ENCODE measurements at regions not wholly inside any gene's neighbourhood (a gene's known extent, or its start where the extent isn't known, plus 50 kb on each side); places are given as distances from the start of the nearest gene placed in this dataset.

DNA sequence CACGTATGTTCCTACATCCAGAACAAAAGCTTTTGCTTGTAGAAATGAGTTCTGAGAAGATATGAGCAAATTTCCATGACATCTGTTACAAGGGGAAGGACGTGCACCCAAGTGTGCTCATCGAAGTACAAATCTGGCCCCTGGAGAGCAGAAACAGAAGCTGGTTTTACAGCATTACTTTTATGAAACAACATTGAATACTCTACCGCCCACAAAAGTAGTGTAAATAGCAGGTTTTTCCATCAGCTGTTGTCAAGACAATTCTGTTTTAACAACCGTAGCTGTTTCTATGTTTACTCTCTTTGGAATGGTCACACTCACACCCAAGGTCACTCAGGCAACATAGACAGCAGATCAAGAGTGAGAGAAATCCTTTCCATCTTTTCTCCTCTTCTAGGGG, 114.2 kb upstream of the SSTR4 start:
- no peak overlapping the region for H3K27ac ChIP-seq (ENCODE audit: low read depth in 1 of 2, low read length in 2 of 2)
- no peaks in the 10 kb centered on the region for H3K9me3 ChIP-seq (ENCODE audit: control insufficient read depth, low read length)
- intact Hi-C loops (cut with DNase I) = no loop called here
- DNase-seq = no peak
- no peaks in the 10 kb centered on the region for H3K27me3 ChIP-seq (ENCODE audit: control insufficient read depth in 1 of 2, insufficient read depth in 2 of 2, low read length in 1 of 2)
- no peaks in the 10 kb centered on the region for H3K36me3 ChIP-seq (ENCODE audit: control insufficient read depth in 1 of 2, insufficient read depth in 2 of 2, low read length in 1 of 2)
- no peak for ATAC-seq (ENCODE audit: low FRiP score)
- H3K4me1 ChIP-seq (ENCODE audit: control insufficient read depth in 1 of 2, insufficient read depth in 2 of 2, low read length in 2 of 2) = no peaks in the 10 kb centered on the region
- H3K4me3 ChIP-seq (ENCODE audit: low read length in 2 of 2) = no peak overlapping the region
- 82 to 84% methylated on average over 5 of the region's 5 CpGs for WGBS, 2 donors

GRCh38 chr20:22921595-22922421, 113.3 kb upstream of the SSTR4 start:
- Histone ChIP-seq H3K9me3 (ENCODE audit: control insufficient read depth, low read length) (no peaks in the 10 kb centered on the region), H3K27ac (ENCODE audit: low read depth in 1 of 2, low read length in 2 of 2) (no peak overlapping the region), H3K36me3 (ENCODE audit: control insufficient read depth in 1 of 2, insufficient read depth in 2 of 2, low read length in 1 of 2) (no peaks in the 10 kb centered on the region), H3K4me1 (ENCODE audit: control insufficient read depth in 1 of 2, insufficient read depth in 2 of 2, low read length in 2 of 2) (no peaks in the 10 kb centered on the region), H3K27me3 (ENCODE audit: control insufficient read depth in 1 of 2, insufficient read depth in 2 of 2, low read length in 1 of 2) (no peaks in the 10 kb centered on the region), H3K4me3 (ENCODE audit: low read length in 2 of 2) (no peak overlapping the region)
- DNase-seq (no peak), ATAC-seq (ENCODE audit: low FRiP score) (no peak)
- intact Hi-C loops (cut with DNase I) = no loop called here
- 56% methylated on average over 7 of the region's 7 CpGs for WGBS, 2 donors

GRCh38 chr20:22922987-22923386, 112.1 kb upstream of the SSTR4 start:
- 93 to 94% methylated on average over 2 of the region's 2 CpGs for WGBS, 2 donors
- ATAC-seq (ENCODE audit: low FRiP score) = no peak
- intact Hi-C loops (cut with DNase I) = no loop called here
- Histone ChIP-seq H3K36me3 (ENCODE audit: control insufficient read depth in 1 of 2, insufficient read depth in 2 of 2, low read length in 1 of 2) (no peaks in the 10 kb centered on the region), H3K4me1 (ENCODE audit: control insufficient read depth in 1 of 2, insufficient read depth in 2 of 2, low read length in 2 of 2) (no peaks in the 10 kb centered on the region), H3K4me3 (ENCODE audit: low read length in 2 of 2) (no peak overlapping the region), H3K27me3 (ENCODE audit: control insufficient read depth in 1 of 2, insufficient read depth in 2 of 2, low read length in 1 of 2) (no peaks in the 10 kb centered on the region), H3K27ac (ENCODE audit: low read depth in 1 of 2, low read length in 2 of 2) (no peak overlapping the region), H3K9me3 (ENCODE audit: control insufficient read depth, low read length) (no peaks in the 10 kb centered on the region)
- no peak for DNase-seq

DNA sequence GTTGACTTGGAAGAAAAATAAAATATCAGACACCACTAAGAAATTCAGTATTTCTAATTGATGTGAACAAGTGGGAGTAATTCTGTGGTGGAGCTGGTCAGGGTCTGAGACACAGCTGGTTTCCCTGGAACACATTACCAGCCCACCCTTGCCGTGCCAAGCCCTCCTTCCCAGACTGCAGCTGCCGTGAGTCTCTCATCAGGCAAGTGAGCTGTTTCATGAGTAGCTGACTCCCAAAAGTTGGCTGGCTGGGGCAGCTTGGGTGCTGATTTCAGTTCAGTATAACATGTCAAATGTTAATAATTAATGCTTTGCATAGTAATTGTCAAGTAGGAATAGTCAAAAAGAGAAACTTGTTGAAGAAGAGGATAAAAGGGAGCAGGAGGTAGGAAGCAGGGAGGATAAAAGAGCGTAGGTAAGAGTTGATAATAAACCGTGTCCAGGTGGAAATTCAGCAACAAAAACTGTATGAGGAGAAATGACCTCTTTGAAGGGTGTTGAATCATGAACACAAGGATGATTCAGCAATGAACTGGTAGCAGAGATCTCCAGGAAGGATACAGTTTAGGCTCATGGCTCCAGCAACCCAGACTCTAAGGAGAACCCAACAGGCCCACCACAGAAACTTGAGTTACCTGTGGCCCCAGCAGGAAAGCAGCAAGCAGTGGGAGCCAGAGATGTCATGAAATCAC, 110.9 kb upstream of the SSTR4 start:
- Histone ChIP-seq H3K4me3 (ENCODE audit: low read length in 2 of 2) (no peak overlapping the region), H3K36me3 (ENCODE audit: control insufficient read depth in 1 of 2, insufficient read depth in 2 of 2, low read length in 1 of 2) (no peaks in the 10 kb centered on the region), H3K27me3 (ENCODE audit: control insufficient read depth in 1 of 2, insufficient read depth in 2 of 2, low read length in 1 of 2) (no peaks in the 10 kb centered on the region), H3K9me3 (ENCODE audit: control insufficient read depth, low read length) (no peaks in the 10 kb centered on the region), H3K4me1 (ENCODE audit: control insufficient read depth in 1 of 2, insufficient read depth in 2 of 2, low read length in 2 of 2) (no peaks in the 10 kb centered on the region), H3K27ac (ENCODE audit: low read depth in 1 of 2, low read length in 2 of 2) (no peak overlapping the region)
- intact Hi-C loops (cut with DNase I) = no loop called here
- DNase-seq (no peak), ATAC-seq (ENCODE audit: low FRiP score) (no peak)
- WGBS, 2 donors = 73 to 83% methylated on average over 4 of the region's 4 CpGs

DNA sequence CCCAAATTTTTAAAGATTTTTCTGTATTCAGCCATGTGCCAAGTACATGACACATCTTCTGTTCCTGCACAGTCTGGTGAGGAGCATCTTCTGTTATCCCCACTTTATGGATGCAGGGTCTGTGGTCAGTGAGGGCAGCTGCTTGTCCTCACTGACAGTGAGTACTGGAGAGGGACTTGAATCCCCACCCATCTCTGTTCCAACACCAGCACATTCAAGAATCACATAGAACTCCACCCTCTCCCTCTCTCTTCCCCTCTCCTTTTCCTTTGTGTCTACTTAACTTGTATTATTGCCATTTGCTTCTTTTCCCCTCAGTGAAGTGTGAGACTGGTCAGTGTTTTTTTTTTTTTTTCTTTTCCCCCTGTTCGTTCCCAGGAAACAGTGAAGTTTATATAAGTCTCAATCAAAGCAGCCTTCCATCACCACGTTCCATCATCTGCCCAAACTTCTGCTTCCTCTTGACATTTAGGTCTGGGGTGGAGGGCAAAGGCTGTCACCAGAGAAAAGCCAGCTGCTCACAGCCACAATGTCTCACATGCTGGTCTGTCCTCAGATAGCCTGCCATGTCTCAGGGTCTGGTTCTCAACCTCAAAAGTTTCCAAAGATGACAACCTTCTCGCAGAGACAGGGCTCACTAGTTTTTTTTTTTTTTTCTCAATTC, 110.0 kb upstream of the SSTR4 start:
- no peak for ATAC-seq (ENCODE audit: low FRiP score)
- intact Hi-C loops (cut with DNase I) = no loop called here
- no peaks in the 10 kb centered on the region for H3K27me3 ChIP-seq (ENCODE audit: control insufficient read depth in 1 of 2, insufficient read depth in 2 of 2, low read length in 1 of 2)
- DNase-seq = no peak
- no peak overlapping the region for H3K4me3 ChIP-seq (ENCODE audit: low read length in 2 of 2)
- 25 to 37% methylated on average over 3 of the region's 3 CpGs for WGBS, 2 donors
- H3K27ac ChIP-seq (ENCODE audit: low read depth in 1 of 2, low read length in 2 of 2) = no peak overlapping the region
- no peaks in the 10 kb centered on the region for H3K9me3 ChIP-seq (ENCODE audit: control insufficient read depth, low read length)
- no peaks in the 10 kb centered on the region for H3K4me1 ChIP-seq (ENCODE audit: control insufficient read depth in 1 of 2, insufficient read depth in 2 of 2, low read length in 2 of 2)
- H3K36me3 ChIP-seq (ENCODE audit: control insufficient read depth in 1 of 2, insufficient read depth in 2 of 2, low read length in 1 of 2) = no peaks in the 10 kb centered on the region

GRCh38 chr20:22925613-22925983, 109.5 kb upstream of the SSTR4 start:
- DNase-seq = no peak
- 71% methylated on average over 4 of the region's 4 CpGs for WGBS, 2 donors
- Histone ChIP-seq H3K36me3 (ENCODE audit: control insufficient read depth in 1 of 2, insufficient read depth in 2 of 2, low read length in 1 of 2) (no peaks in the 10 kb centered on the region), H3K27ac (ENCODE audit: low read depth in 1 of 2, low read length in 2 of 2) (no peak overlapping the region), H3K4me1 (ENCODE audit: control insufficient read depth in 1 of 2, insufficient read depth in 2 of 2, low read length in 2 of 2) (no peaks in the 10 kb centered on the region), H3K4me3 (ENCODE audit: low read length in 2 of 2) (no peak overlapping the region), H3K9me3 (ENCODE audit: control insufficient read depth, low read length) (no peaks in the 10 kb centered on the region), H3K27me3 (ENCODE audit: control insufficient read depth in 1 of 2, insufficient read depth in 2 of 2, low read length in 1 of 2) (no peaks in the 10 kb centered on the region)
- no peak for ATAC-seq (ENCODE audit: low FRiP score)
- intact Hi-C loops (cut with DNase I) = no loop called here

GRCh38 chr20:22927537-22927936, 107.6 kb upstream of the SSTR4 start:
- Histone ChIP-seq H3K9me3 (ENCODE audit: control insufficient read depth, low read length) (no peaks in the 10 kb centered on the region), H3K4me1 (ENCODE audit: control insufficient read depth in 1 of 2, insufficient read depth in 2 of 2, low read length in 2 of 2) (no peaks in the 10 kb centered on the region), H3K4me3 (ENCODE audit: low read length in 2 of 2) (no peak overlapping the region), H3K27me3 (ENCODE audit: control insufficient read depth in 1 of 2, insufficient read depth in 2 of 2, low read length in 1 of 2) (no peaks in the 10 kb centered on the region), H3K36me3 (ENCODE audit: control insufficient read depth in 1 of 2, insufficient read depth in 2 of 2, low read length in 1 of 2) (no peaks in the 10 kb centered on the region), H3K27ac (ENCODE audit: low read depth in 1 of 2, low read length in 2 of 2) (no peak overlapping the region)
- 45 to 53% methylated on average over 3 of the region's 3 CpGs for WGBS, 2 donors
- DNase-seq (no peak), ATAC-seq (ENCODE audit: low FRiP score) (no peak)
- intact Hi-C loops (cut with DNase I) = no loop called here

DNA sequence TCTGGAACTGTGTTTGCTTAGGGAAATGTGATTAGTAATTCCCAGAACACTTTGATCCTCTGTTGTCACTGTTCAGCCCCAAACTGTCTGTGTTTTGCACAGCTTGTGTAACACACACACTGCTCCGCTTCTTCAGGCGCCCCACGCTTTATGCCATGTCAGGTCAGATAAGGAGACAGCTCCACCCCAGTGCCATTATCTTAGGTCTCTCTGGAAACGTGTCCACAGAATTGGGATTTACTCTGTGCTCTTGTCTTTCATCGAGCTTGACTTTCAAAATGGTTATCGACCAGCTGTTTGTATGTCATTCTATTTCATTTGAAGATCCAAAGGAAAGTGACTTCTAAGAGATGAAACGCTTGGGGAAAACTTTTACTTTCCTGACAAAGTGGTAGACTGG, 106.4 kb upstream of the SSTR4 start:
- H3K9me3 ChIP-seq (ENCODE audit: control insufficient read depth, low read length) = no peaks in the 10 kb centered on the region
- ATAC-seq (ENCODE audit: low FRiP score) (no peak), DNase-seq (no peak)
- H3K27ac ChIP-seq (ENCODE audit: low read depth in 1 of 2, low read length in 2 of 2) = no peak overlapping the region
- intact Hi-C loops (cut with DNase I) = no loop called here
- no peaks in the 10 kb centered on the region for H3K4me1 ChIP-seq (ENCODE audit: control insufficient read depth in 1 of 2, insufficient read depth in 2 of 2, low read length in 2 of 2)
- WGBS, 2 donors = 75 to 85% methylated on average over 7 of the region's 7 CpGs
- no peaks in the 10 kb centered on the region for H3K36me3 ChIP-seq (ENCODE audit: control insufficient read depth in 1 of 2, insufficient read depth in 2 of 2, low read length in 1 of 2)
- no peaks in the 10 kb centered on the region for H3K27me3 ChIP-seq (ENCODE audit: control insufficient read depth in 1 of 2, insufficient read depth in 2 of 2, low read length in 1 of 2)
- no peak overlapping the region for H3K4me3 ChIP-seq (ENCODE audit: low read length in 2 of 2)

GRCh38 chr20:22929661-22930060, 105.5 kb upstream of the SSTR4 start:
- no peaks in the 10 kb centered on the region for H3K27me3 ChIP-seq (ENCODE audit: control insufficient read depth in 1 of 2, insufficient read depth in 2 of 2, low read length in 1 of 2)
- DNase-seq (no peak), ATAC-seq (ENCODE audit: low FRiP score) (no peak)
- no peak overlapping the region for H3K4me3 ChIP-seq (ENCODE audit: low read length in 2 of 2)
- no peaks in the 10 kb centered on the region for H3K9me3 ChIP-seq (ENCODE audit: control insufficient read depth, low read length)
- intact Hi-C loops (cut with DNase I) = no loop called here
- no peaks in the 10 kb centered on the region for H3K36me3 ChIP-seq (ENCODE audit: control insufficient read depth in 1 of 2, insufficient read depth in 2 of 2, low read length in 1 of 2)
- 69 to 80% methylated on average over 2 of the region's 2 CpGs for WGBS, 2 donors
- H3K4me1 ChIP-seq (ENCODE audit: control insufficient read depth in 1 of 2, insufficient read depth in 2 of 2, low read length in 2 of 2) = no peaks in the 10 kb centered on the region
- H3K27ac ChIP-seq (ENCODE audit: low read depth in 1 of 2, low read length in 2 of 2) = no peak overlapping the region
